H1 (cell line): ENCODE measurements at regions not wholly inside any gene's neighbourhood (a gene's known extent, or its start where the extent isn't known, plus 50 kb on each side); places are given as distances from the start of the nearest gene placed in this dataset.

Source experiments
- CTCF ChIA-PET: fragments of 300-600 bp; sonication (Branson Sonifier 250); formaldehyde crosslinking; loops from one replicate; lab custom pipeline; 2021; ENCODE audit not compliant: partially characterized antibody; lab: Charles Lee
- POLR2A ChIA-PET: fragments of 300-600 bp; sonication (Branson Sonifier 250); formaldehyde crosslinking; loops from one replicate; lab custom pipeline; 2021; ENCODE audit warnings: inconsistent platforms; ENCODE audit not compliant: partially characterized antibody; lab: Charles Lee
- DNase-seq, 2 experiments: peaks; one replicate each; pipeline versions ENCODE4 v3.0.0 to v3.0.0-alpha.2; 2010 to 2022; ENCODE audit warnings: low spot score in 2 of 2, low read depth in 1 of 2, mixed read lengths in 1 of 2
- FAIRE-seq: peaks from 2 replicates; lab custom pipeline; 2011; peaks lifted over from hg19 to GRCh38; lab: Jason Lieb, UNC
- H2AFZ ChIP-seq: 2 replicates; pipeline ENCODE4 v1.8.1; 2012; ENCODE audit warnings: low read length, inconsistent platforms
- H2AK5ac ChIP-seq: 2 replicates; pipeline ENCODE4 v1.6.1; 2013; ENCODE audit warnings: low read depth, low read length
- H2BK120ac ChIP-seq: replicated peaks from 2 replicates; pipeline ENCODE3; 2013; ENCODE audit warnings: low read depth, low read length, inconsistent platforms
- H2BK12ac ChIP-seq: 2 replicates; pipeline ENCODE4 v1.6.1; 2013; ENCODE audit warnings: low read depth, low read length
- H2BK15ac ChIP-seq: 2 replicates; pipeline ENCODE4 v1.6.1; 2013; ENCODE audit warnings: low read length
- H2BK20ac ChIP-seq: 2 replicates; pipeline ENCODE4 v1.6.1; 2013; ENCODE audit warnings: low read length
- H2BK5ac ChIP-seq: 2 replicates; pipeline ENCODE4 v1.6.1; 2013; ENCODE audit warnings: low read depth, low read length
- H3K14ac ChIP-seq: 2 replicates; pipeline ENCODE4 v1.6.1; 2013; ENCODE audit warnings: inconsistent platforms; ENCODE audit not compliant: insufficient read length
- H3K18ac ChIP-seq: 2 replicates; pipeline ENCODE4 v1.6.1; 2013; ENCODE audit warnings: low read length; ENCODE audit errors: extremely low read depth
- H3K23ac ChIP-seq: 2 replicates; pipeline ENCODE4 v1.6.1; 2013; ENCODE audit warnings: inconsistent platforms; ENCODE audit not compliant: insufficient read length
- H3K23me2 ChIP-seq: 2 replicates; pipeline ENCODE4 v1.6.1; 2013; ENCODE audit warnings: low read depth, low read length
- H3K27ac ChIP-seq: 2 replicates; pipeline ENCODE4 v1.6.1; 2011; ENCODE audit warnings: low read depth, low read length, inconsistent platforms
- H3K27me3 ChIP-seq, 4 experiments: replicated peaks in 1 of 4; 1 replicate in 1 of 4; 2 replicates in 3 of 4; pipeline versions ENCODE4 v1.6.1 to v1.8.1; 2011 to 2013; ENCODE audit warnings: low read length in 3 of 4, mild to moderate bottlenecking in 3 of 4, inconsistent platforms in 2 of 4, mixed read lengths in 2 of 4, moderate library complexity in 1 of 4; ENCODE audit not compliant: control insufficient read depth in 3 of 4, insufficient read depth in 3 of 4; ENCODE audit errors: extremely low read depth in 1 of 4
- H3K36me3 ChIP-seq, 4 experiments: 2 replicates each; pipeline versions ENCODE4 v1.6.1 to v1.8.1; 2011 to 2013; ENCODE audit warnings: mild to moderate bottlenecking in 4 of 4, low read length in 3 of 4, moderate library complexity in 2 of 4, control low read depth in 1 of 4, inconsistent platforms in 1 of 4; ENCODE audit not compliant: insufficient read depth in 4 of 4, control insufficient read depth in 2 of 4
- H3K4ac ChIP-seq: replicated peaks from 2 replicates; pipeline ENCODE3; 2013; ENCODE audit warnings: low read length, low read depth, mixed read lengths, inconsistent platforms; ENCODE audit not compliant: insufficient read length
- H3K4me1 ChIP-seq, 4 experiments: replicated peaks in 1 of 4; 1 replicate in 1 of 4; 2 replicates in 3 of 4; pipeline versions ENCODE4 v1.6.1 to v1.8.1; 2011 to 2013; ENCODE audit warnings: low read length in 3 of 4, inconsistent platforms in 2 of 4, mixed read lengths in 1 of 4; ENCODE audit not compliant: insufficient read depth in 4 of 4, control insufficient read depth in 3 of 4
- H3K4me2 ChIP-seq, 2 experiments: 2 replicates each; pipeline versions ENCODE4 v1.6.1 to v1.8.1; 2011 to 2013; ENCODE audit warnings: low read depth in 2 of 2, low read length in 2 of 2, control low read depth in 1 of 2, inconsistent platforms in 1 of 2, mild to moderate bottlenecking in 1 of 2; ENCODE audit not compliant: insufficient read depth in 1 of 2
- H3K4me3 ChIP-seq, 4 experiments: fragments of 200-600, 300-600 bp in 1 of 4; sonication (generic), shearing (Covaris generic), sonication (Bioruptor Twin) in 1 of 4; 2 replicates each; pipeline versions ENCODE4 v1.5.1 to v1.8.1; 2011 to 2016; ENCODE audit warnings: low read length in 4 of 4, low read depth in 3 of 4, control low read depth in 2 of 4, inconsistent platforms in 2 of 4, mild to moderate bottlenecking in 2 of 4, mixed read lengths in 1 of 4, moderate library complexity in 1 of 4; ENCODE audit not compliant: insufficient read depth in 2 of 4; ENCODE audit errors: extremely low read depth in 1 of 4
- H3K56ac ChIP-seq: replicated peaks from 2 replicates; pipeline ENCODE3; 2013; ENCODE audit warnings: low read depth, mild to moderate bottlenecking, mixed read lengths, low read length, inconsistent platforms; ENCODE audit not compliant: insufficient read length
- H3K79me1 ChIP-seq: 2 replicates; pipeline ENCODE4 v1.6.1; 2013; ENCODE audit warnings: low read depth, low read length, control low read depth
- H3K79me2 ChIP-seq, 2 experiments: 2 replicates each; pipeline versions ENCODE4 v1.6.1 to v1.8.1; 2012 to 2013; ENCODE audit warnings: low read length in 2 of 2, mild to moderate bottlenecking in 2 of 2, inconsistent platforms in 1 of 2; ENCODE audit not compliant: insufficient read depth in 2 of 2, control insufficient read depth in 1 of 2
- H3K9ac ChIP-seq, 4 experiments: replicated peaks in 1 of 4; 1 replicate in 1 of 4; 2 replicates in 3 of 4; pipeline versions ENCODE4 v1.6.1 to v1.8.1; 2011 to 2013; ENCODE audit warnings: low read depth in 3 of 4, low read length in 3 of 4, control low read depth in 2 of 4, mild to moderate bottlenecking in 2 of 4, moderate library complexity in 2 of 4, inconsistent platforms in 1 of 4; ENCODE audit errors: extremely low read depth in 1 of 4
- H3K9me3 ChIP-seq, 2 experiments: 2 replicates each; pipeline versions ENCODE4 v1.6.1 to v1.8.1; 2012 to 2013; ENCODE audit warnings: mild to moderate bottlenecking in 2 of 2, moderate library complexity in 2 of 2, control low read depth in 1 of 2, inconsistent platforms in 1 of 2, low read depth in 1 of 2, low read length in 1 of 2, mixed read lengths in 1 of 2; ENCODE audit not compliant: insufficient read depth in 2 of 2
- H4K20me1 ChIP-seq, 2 experiments: replicated peaks in 1 of 2; 2 replicates each; pipeline versions ENCODE3 to v1.8.1; 2011 to 2013; ENCODE audit warnings: inconsistent platforms in 2 of 2, low read length in 2 of 2, mild to moderate bottlenecking in 1 of 2; ENCODE audit not compliant: insufficient read depth in 2 of 2, control insufficient read depth in 1 of 2
- H4K5ac ChIP-seq: 2 replicates; pipeline ENCODE4 v1.6.1; 2013; ENCODE audit warnings: low read length, low read depth, mixed read lengths, inconsistent platforms; ENCODE audit not compliant: insufficient read length
- H4K8ac ChIP-seq: 2 replicates; pipeline ENCODE4 v1.8.0; 2013; ENCODE audit warnings: mild to moderate bottlenecking, moderate library complexity, low read length, inconsistent platforms; ENCODE audit not compliant: insufficient read depth; ENCODE audit errors: extremely low read depth
- H4K91ac ChIP-seq: replicated peaks from 2 replicates; pipeline ENCODE3; 2013; ENCODE audit warnings: low read length, mixed read lengths, inconsistent platforms; ENCODE audit not compliant: insufficient read length
- CBX5 ChIP-seq: fragments of 300-800, 300-1000 bp; sonication (generic); IDR thresholded peaks from 2 replicates; pipeline ENCODE4 v1.7.1; 2016; ENCODE audit warnings: antibody characterized with exemption, low read length, low read depth
- RAD21 ChIP-seq, 2 experiments: IDR thresholded peaks in 1 of 2; conservative IDR thresholded peaks in 1 of 2; 2 replicates each; pipeline ENCODE4 v1.6.1; 2011; ENCODE audit warnings: low read depth in 2 of 2, low read length in 2 of 2, improper control_type of control experiment in 1 of 2, inconsistent platforms in 1 of 2, mild to moderate bottlenecking in 1 of 2, moderate library complexity in 1 of 2
- RNF2 ChIP-seq: fragments of 200-900, 300-1000 bp; sonication (generic); IDR thresholded peaks from 2 replicates; pipeline ENCODE4 v1.7.1; 2016; ENCODE audit warnings: borderline replicate concordance, low read depth, mild to moderate bottlenecking, antibody characterized with exemption, low read length; ENCODE audit not compliant: poor library complexity, severe bottlenecking; ENCODE audit errors: missing control alignments
- SP1 ChIP-seq: IDR thresholded peaks from 2 replicates; pipeline ENCODE4 v1.6.1; 2011; ENCODE audit warnings: low read depth, low read length
- WGBS, 2 experiments: shearing (Covaris generic) in 1 of 2; methylation state at CpG; one replicate each; pipeline versions ENCODE4 v1.1.6 to v1.1.7; 2013 to 2015; ENCODE audit warnings: low lambda C conversion rate in 2 of 2, mixed read lengths in 2 of 2, inconsistent platforms in 1 of 2, low coverage in 1 of 2, missing lambda C conversion rate in 1 of 2; ENCODE audit not compliant: insufficient replicate concordance in 2 of 2, insufficient coverage in 1 of 2, insufficient read length in 1 of 2; ENCODE audit errors: extremely low coverage in 1 of 2, missing lambda C conversion rate in 1 of 2; 5-methylcytosine and 5-hydroxymethylcytosine counted together

DNA sequence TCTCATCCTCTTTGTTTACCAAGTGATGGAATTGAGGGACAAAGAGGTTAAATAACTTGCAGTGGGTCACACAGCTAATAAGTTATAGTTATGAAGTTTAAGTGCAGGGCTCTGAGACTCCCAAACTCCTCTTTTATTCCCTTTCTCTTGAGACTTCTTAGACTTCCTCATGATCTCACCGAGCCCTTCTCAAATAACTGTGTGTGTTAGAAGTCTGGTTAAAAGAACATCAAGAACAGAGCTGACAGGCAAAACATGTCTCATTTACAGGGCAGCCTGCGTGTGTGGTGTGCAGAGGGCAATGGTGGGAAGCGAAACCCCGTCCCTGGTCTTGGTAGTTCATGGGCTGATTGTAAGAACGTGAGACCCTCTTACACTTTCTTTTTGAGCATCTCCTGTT is 368.0 kb downstream of the SLC4A3 start:
- Histone ChIP-seq H4K8ac (no peak overlapping the region), H3K27me3 (no peaks in the 10 kb centered on the region), H3K79me1 (no peaks in the 10 kb centered on the region), H3K4me1 (peaks cover 0 to 5% (median 4%) of the 10 kb centered on the region in 4 experiments; a peak in 3 of 7 replicates), H3K27ac (no peak overlapping the region), H2BK12ac (no peak overlapping the region), H3K9me3 (no peaks in the 10 kb centered on the region), H4K91ac (no peak overlapping the region), H3K36me3 (no peaks in the 10 kb centered on the region), H3K79me2 (no peaks in the 10 kb centered on the region), H3K14ac (no peak overlapping the region), H2BK20ac (no peak overlapping the region), H2AFZ (no peak overlapping the region), H2AK5ac (no peak overlapping the region), H3K4me2 (no peak overlapping the region), H3K4me3 (no peak overlapping the region), H2BK15ac (no peak overlapping the region), H3K18ac (no peak overlapping the region), H2BK120ac (no peak overlapping the region), H2BK5ac (no peak overlapping the region), H3K56ac (no peak overlapping the region), H4K20me1 (no peaks in the 10 kb centered on the region), H3K23me2 (no peaks in the 10 kb centered on the region), H3K9ac (no peak overlapping the region), H3K4ac (no peak overlapping the region), H4K5ac (no peak overlapping the region), H3K23ac (no peak overlapping the region)
- DNase-seq (no peak), FAIRE-seq (no peak)
- ChIA-PET POLR2A (no interaction called here), CTCF (interaction anchor here (0.8 to 6.7 kb wide), 4 partner anchors 16 to 259 kb away, joined by 3 to 71 read pairs (median 20); no protein-coding TSS in a partner anchor)
- WGBS, 2 experiments, result 96% methylated on average over 5 of the region's 5 CpGs; no CpG with 5 or more reads in 1 of the 2 experiments
- TF ChIP-seq RNF2 (no peak), SP1 (no peak), CBX5 (no peak), RAD21 (IDR thresholded peaks at IDR 0.05 in 1 of 2, conservative IDR thresholded peaks at IDR 0.05 in 1 of 2; ENCODE audit: low read depth in 2 of 2, low read length in 2 of 2) (no peak)
